ENCODE measurements at regions not wholly inside any gene's neighbourhood (a gene's known extent, or its start where the extent isn't known, plus 50 kb on each side); places are given as distances from the start of the nearest gene placed in this dataset.

DNA sequence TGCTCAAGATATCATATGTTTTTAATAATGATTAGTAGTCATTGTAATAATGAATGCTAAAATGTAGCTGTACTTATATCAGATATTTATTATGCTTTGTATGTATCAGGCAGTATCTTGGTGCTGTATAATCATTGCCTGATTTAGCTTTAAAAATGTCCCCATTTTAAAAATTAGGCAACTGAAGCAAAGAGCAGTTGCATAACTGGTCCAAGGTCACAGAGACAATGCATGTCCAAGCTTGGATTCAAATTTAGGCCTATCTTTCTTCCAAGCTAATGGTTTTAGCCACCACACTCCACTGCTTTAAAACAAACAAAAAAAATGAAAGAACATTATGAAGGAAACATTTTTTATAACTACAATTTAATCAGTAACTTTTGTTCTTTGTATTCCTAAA, 725.8 kb upstream of the RAG2 start:
- Mint-ChIP-seq H3K27me3 (no peaks in the 10 kb centered on the region), H3K9me3 (ENCODE audit: low read depth) (peaks cover 2% of the 10 kb centered on the region)

DNA sequence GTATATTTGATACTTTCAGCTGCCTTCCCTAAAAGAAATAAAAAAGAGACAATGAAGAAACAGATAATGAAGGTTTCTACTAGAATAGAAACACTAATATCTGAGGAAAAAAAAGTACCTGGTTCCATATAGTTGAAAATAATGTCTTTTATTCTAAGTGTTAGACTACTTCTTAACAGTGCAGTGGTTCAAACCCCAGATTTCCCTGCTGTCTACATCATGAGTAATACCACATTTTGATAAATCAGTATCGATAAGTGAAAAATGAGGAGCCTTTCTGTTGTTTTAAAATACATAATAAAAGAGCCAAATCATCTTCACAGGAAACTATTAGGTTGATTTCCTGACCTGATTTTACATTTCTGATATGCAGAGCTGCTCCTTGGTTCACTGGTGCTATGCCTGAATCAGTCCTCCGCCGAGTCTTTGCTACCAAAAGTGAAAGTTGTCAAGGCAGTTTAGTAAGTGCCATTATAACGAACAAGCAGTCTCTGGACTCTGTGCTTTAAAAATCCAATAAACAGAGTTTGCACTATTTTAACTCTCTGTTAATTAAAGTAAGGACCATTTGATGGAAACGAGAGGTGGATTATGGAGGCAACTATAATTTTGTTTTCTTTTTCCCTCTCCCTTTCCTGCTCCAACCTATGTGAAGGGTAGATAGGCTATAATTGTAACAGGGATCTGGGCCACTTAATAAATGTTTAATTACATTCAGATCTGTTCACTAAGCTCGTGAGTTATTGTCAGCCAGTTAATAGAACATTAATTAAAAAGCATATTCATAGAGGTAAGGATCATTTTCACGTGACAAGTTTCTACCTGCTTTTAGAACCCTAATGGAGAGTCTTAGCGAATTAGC, 724.5 kb upstream of the RAG2 start:
- TF ChIP-seq, protein P1, sequence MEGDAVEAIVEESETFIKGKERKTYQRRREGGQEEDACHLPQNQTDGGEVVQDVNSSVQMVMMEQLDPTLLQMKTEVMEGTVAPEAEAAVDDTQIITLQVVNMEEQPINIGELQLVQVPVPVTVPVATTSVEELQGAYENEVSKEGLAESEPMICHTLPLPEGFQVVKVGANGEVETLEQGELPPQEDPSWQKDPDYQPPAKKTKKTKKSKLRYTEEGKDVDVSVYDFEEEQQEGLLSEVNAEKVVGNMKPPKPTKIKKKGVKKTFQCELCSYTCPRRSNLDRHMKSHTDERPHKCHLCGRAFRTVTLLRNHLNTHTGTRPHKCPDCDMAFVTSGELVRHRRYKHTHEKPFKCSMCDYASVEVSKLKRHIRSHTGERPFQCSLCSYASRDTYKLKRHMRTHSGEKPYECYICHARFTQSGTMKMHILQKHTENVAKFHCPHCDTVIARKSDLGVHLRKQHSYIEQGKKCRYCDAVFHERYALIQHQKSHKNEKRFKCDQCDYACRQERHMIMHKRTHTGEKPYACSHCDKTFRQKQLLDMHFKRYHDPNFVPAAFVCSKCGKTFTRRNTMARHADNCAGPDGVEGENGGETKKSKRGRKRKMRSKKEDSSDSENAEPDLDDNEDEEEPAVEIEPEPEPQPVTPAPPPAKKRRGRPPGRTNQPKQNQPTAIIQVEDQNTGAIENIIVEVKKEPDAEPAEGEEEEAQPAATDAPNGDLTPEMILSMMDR (IDR thresholded peaks at IDR 0.05; ENCODE audit: unreplicated experiment) = no peak
- H3K4me1 Mint-ChIP-seq (ENCODE audit: low read depth) = no peaks in the 10 kb centered on the region
- no peaks in the 10 kb centered on the region for H3K9me3 Mint-ChIP-seq (ENCODE audit: low read depth)
- H3K27me3 Mint-ChIP-seq = no peaks in the 10 kb centered on the region
- no peak overlapping the region for H3K27ac Mint-ChIP-seq
- H3K4me3 Mint-ChIP-seq (ENCODE audit: low read depth) = no peak overlapping the region
- H3K36me3 Mint-ChIP-seq (ENCODE audit: insufficient read depth) = no peaks in the 10 kb centered on the region
- no peak for DNase-seq (ENCODE audit: low spot score, unreplicated experiment)

More for the DNA sequence above, 725.8 kb upstream of the RAG2 start:
- TF ChIP-seq, protein P1 (IDR thresholded peaks at IDR 0.05; ENCODE audit: unreplicated experiment) = no peak
- Mint-ChIP-seq H3K4me3 (ENCODE audit: low read depth) (no peak overlapping the region), H3K27ac (no peak overlapping the region), H3K4me1 (ENCODE audit: low read depth) (no peaks in the 10 kb centered on the region), H3K36me3 (ENCODE audit: insufficient read depth) (no peaks in the 10 kb centered on the region)
- no peak for DNase-seq (ENCODE audit: low spot score, unreplicated experiment)

DNA sequence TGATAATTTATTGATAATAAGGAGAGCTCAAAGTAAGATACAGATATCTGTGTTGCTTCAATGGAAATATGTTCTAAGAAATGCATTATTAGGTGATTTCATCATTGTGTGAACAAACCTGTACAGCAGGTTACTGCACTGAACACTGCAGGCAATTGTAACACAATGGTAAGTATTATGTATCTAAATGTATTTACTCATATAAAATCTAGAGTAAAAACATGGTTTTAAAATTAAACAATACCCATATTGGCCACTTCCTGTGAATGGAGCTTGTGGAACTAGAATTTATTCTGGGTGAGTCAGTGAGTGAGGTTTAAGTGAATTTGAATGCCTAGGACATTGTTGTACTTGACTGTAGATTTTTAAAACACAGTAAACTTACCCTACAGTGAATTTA, 722.9 kb upstream of the RAG2 start:
- DNase-seq (ENCODE audit: low spot score, unreplicated experiment) = no peak
- no peak overlapping the region for H3K4me3 Mint-ChIP-seq (ENCODE audit: low read depth)
- H3K27ac Mint-ChIP-seq = no peak overlapping the region
- no peaks in the 10 kb centered on the region for H3K36me3 Mint-ChIP-seq (ENCODE audit: insufficient read depth)
- H3K27me3 Mint-ChIP-seq = no peaks in the 10 kb centered on the region
- H3K4me1 Mint-ChIP-seq (ENCODE audit: low read depth) = no peaks in the 10 kb centered on the region
- H3K9me3 Mint-ChIP-seq (ENCODE audit: low read depth) = no peaks in the 10 kb centered on the region
- TF ChIP-seq, protein P1 (IDR thresholded peaks at IDR 0.05; ENCODE audit: unreplicated experiment) = no peak

DNA sequence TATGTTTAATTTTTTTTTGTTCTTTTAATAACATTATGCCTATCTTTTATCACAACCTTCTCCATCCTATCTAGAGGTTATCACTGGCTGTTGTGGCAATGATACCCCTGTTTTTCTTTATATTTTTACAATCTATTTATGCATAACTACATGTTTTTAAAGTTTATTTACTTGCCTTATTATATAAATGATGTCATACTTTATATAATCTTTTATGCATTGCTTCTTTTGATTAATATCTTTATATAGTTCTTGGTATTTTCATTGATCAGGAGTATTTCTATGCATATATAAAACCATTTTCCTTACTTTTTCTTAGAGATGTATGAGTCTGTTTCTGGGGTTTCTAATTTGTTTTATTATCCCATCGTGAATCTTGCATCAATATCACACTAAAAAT, 719.8 kb upstream of the RAG2 start:
- H3K9me3 Mint-ChIP-seq (ENCODE audit: low read depth) = no peaks in the 10 kb centered on the region
- H3K4me1 Mint-ChIP-seq (ENCODE audit: low read depth) = peaks cover 11% of the 10 kb centered on the region
- no peaks in the 10 kb centered on the region for H3K36me3 Mint-ChIP-seq (ENCODE audit: insufficient read depth)
- no peak overlapping the region for H3K4me3 Mint-ChIP-seq (ENCODE audit: low read depth)
- no peak overlapping the region for H3K27ac Mint-ChIP-seq
- no peaks in the 10 kb centered on the region for H3K27me3 Mint-ChIP-seq
- no peak for DNase-seq (ENCODE audit: low spot score, unreplicated experiment)
- TF ChIP-seq, protein P1 (IDR thresholded peaks at IDR 0.05; ENCODE audit: unreplicated experiment) = no peak

DNA sequence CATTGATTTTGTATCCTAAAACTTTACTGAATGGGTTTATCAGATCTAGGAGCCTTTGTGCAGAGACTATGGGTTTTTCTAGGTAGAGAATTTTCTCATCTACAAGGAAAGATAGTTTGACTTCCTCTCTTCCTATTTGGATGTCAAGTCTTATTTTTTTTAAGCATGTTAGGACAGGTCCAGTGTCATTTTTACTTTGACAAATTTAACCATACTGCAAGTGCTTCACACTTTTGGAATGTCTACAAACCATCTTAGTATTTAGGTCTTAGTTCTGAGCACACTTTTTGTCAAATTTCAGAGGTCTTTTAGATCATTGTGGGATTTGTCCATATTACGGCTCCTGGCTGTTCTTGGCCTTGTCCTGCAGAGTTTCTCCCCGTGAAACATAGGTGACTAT, 715.2 kb upstream of the RAG2 start:
- DNase-seq (ENCODE audit: low spot score, unreplicated experiment) = no peak
- no peak overlapping the region for H3K27ac Mint-ChIP-seq
- peaks cover 11% of the 10 kb centered on the region for H3K4me1 Mint-ChIP-seq (ENCODE audit: low read depth)
- H3K36me3 Mint-ChIP-seq (ENCODE audit: insufficient read depth) = no peaks in the 10 kb centered on the region
- no peak overlapping the region for H3K4me3 Mint-ChIP-seq (ENCODE audit: low read depth)
- TF ChIP-seq, protein P1 (IDR thresholded peaks at IDR 0.05; ENCODE audit: unreplicated experiment) = no peak
- H3K9me3 Mint-ChIP-seq (ENCODE audit: low read depth) = peaks cover 6% of the 10 kb centered on the region
- no peaks in the 10 kb centered on the region for H3K27me3 Mint-ChIP-seq
